ENCODE measurements at regions not wholly inside any gene's neighbourhood (a gene's known extent, or its start where the extent isn't known, plus 50 kb on each side); places are given as distances from the start of the nearest gene placed in this dataset.

DNA sequence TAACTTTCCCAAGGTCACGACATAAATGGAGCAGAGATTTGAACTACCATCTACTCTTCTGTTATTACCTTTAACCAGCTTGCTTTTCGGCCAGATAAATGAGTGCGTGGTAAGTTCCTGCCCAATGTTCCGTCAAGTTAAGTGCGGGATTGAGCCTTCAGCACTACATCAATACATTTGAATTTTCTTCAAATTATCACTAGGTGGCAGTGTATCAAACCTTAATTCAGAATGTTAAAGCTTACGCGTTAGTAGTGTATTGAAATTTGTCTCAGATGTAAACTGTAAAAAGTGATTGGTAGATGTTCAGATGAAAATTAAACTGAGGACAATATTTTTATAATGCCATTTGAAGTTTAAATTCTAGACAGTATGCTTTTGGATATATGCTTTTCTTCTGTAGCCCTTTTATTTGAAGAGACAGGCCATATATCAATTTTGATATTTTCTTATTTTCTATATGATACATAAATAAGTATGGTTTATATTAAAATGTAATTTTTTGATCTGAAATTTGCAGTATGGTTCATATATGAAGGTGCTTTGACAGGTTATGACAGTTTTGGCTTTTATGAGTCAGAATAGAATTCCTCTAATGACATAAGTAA is 681.3 kb downstream of the ADCYAP1 start:
- H3K4me1 ChIP-seq: no peaks in the 10 kb centered on the region
- TF ChIP-seq, protein P1, sequence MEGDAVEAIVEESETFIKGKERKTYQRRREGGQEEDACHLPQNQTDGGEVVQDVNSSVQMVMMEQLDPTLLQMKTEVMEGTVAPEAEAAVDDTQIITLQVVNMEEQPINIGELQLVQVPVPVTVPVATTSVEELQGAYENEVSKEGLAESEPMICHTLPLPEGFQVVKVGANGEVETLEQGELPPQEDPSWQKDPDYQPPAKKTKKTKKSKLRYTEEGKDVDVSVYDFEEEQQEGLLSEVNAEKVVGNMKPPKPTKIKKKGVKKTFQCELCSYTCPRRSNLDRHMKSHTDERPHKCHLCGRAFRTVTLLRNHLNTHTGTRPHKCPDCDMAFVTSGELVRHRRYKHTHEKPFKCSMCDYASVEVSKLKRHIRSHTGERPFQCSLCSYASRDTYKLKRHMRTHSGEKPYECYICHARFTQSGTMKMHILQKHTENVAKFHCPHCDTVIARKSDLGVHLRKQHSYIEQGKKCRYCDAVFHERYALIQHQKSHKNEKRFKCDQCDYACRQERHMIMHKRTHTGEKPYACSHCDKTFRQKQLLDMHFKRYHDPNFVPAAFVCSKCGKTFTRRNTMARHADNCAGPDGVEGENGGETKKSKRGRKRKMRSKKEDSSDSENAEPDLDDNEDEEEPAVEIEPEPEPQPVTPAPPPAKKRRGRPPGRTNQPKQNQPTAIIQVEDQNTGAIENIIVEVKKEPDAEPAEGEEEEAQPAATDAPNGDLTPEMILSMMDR (IDR thresholded peaks at IDR 0.05): peak in 2 of 7 experiments; percentile 22 to 23
- TF ChIP-seq POLR2AphosphoS5 (IDR thresholded peaks at IDR 0.05): no peak
- no peak overlapping the region for H3K27ac ChIP-seq
- intact Hi-C loops (cut with DNase I; ENCODE audit: low total_unique reads): loop anchor here (10.0 kb wide), 1 partner anchor 959 kb away; no protein-coding TSS in a partner anchor
- no peaks in the 10 kb centered on the region for H3K36me3 ChIP-seq
- WGBS, 5 donors: 2 to 4% (median 3%) methylated on average over 7 of the region's 7 CpGs
- peaks cover 0 to 6% (median 0%) of the 10 kb centered on the region in 3 donors for H3K27me3 ChIP-seq
- H3K9me3 ChIP-seq: no peaks in the 10 kb centered on the region
- peak in 1 of 2 donors; percentile 57 for DNase-seq
- no peak overlapping the region for H3K4me3 ChIP-seq

DNA sequence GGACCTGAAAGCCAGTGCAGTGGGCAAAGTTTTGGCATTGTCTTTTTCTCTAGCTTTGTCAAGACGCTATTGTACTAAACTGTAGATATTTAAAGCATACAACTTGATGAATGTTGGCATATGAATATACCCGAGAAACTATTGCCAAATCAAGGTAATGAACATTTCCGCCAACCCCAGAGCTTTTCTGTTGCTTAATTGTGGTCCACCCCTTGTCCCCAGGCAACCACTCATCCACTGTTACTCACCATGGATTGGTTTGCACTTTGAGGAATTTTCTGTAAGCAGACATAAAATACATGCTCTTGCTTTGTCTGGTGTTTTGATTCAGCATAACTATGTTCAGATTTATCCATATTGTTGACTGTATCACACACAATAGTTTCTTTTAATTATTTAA is 688.4 kb downstream of the ADCYAP1 start:
- intact Hi-C loops (cut with DNase I; ENCODE audit: low total_unique reads): no loop called here
- H3K9me3 ChIP-seq: no peaks in the 10 kb centered on the region
- 57 to 79% (median 69%) methylated on average over 3 of the region's 3 CpGs for WGBS, 5 donors
- DNase-seq: no peak
- no peaks in the 10 kb centered on the region for H3K36me3 ChIP-seq
- H3K4me3 ChIP-seq: no peak overlapping the region
- no peaks in the 10 kb centered on the region for H3K4me1 ChIP-seq
- no peak for TF ChIP-seq EP300 (IDR thresholded peaks at IDR 0.05)
- no peak for TF ChIP-seq POLR2AphosphoS5 (IDR thresholded peaks at IDR 0.05)
- TF ChIP-seq POLR2A (IDR thresholded peaks at IDR 0.05): no peak
- TF ChIP-seq, protein P1 (IDR thresholded peaks at IDR 0.05): no peak
- H3K27me3 ChIP-seq: no peaks in the 10 kb centered on the region
- no peak overlapping the region for H3K27ac ChIP-seq

DNA sequence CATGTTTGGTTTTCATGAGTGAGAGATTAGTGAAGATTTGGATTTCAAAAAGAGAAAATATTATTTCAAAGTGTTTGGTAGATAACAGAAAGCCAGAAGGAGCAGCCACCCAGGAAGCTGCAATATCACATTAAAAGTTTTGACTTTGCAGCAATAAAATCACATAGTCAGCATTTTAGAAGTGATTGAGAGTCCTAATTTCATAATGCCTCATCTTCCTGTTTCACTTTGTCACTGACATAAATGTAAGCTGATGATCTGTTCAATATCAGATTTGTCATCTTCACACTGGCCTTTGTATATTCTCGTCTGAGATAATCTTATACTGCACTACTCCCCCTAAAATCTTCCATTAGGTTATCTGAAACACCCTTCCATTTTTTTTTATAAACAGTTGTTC is 690.5 kb downstream of the ADCYAP1 start:
- TF ChIP-seq POLR2AphosphoS5 (IDR thresholded peaks at IDR 0.05): no peak
- TF ChIP-seq, protein P1 (IDR thresholded peaks at IDR 0.05): no peak
- TF ChIP-seq POLR2A (IDR thresholded peaks at IDR 0.05): no peak
- no peak for TF ChIP-seq EP300 (IDR thresholded peaks at IDR 0.05)
- Histone ChIP-seq H3K27ac (no peak overlapping the region), H3K36me3 (no peaks in the 10 kb centered on the region), H3K9me3 (no peaks in the 10 kb centered on the region), H3K27me3 (no peaks in the 10 kb centered on the region), H3K4me3 (no peak overlapping the region), H3K4me1 (no peaks in the 10 kb centered on the region)
- 0 to 31% (median 22%) methylated on average over 1 of the region's 1 CpG for WGBS, 5 donors
- intact Hi-C loops (cut with DNase I; ENCODE audit: low total_unique reads): no loop called here
- no peak for DNase-seq

DNA sequence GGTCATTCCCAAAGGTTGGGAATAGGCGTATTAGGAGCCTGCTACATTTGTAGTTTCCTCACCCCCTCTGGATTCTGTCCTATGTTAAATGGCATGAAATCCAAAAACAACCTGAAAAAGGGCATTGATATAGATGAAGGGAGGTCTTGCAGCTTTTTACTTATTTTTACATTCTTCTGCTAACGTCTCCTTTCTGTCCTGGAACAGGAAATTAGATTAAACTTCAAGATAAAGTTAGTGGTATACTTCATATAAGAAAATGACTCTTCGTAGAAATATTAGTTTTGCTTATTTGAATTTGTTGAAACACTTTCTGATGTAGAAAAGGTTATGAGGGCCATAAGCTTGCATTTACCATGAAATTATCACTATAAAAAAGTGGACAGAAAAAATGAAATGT is 694.5 kb downstream of the ADCYAP1 start:
- WGBS, 5 donors: 53 to 61% (median 53%) methylated on average over 3 of the region's 3 CpGs

More for the DNA sequence above, 694.5 kb downstream of the ADCYAP1 start:
- TF ChIP-seq EP300 (IDR thresholded peaks at IDR 0.05) (no peak), POLR2A (IDR thresholded peaks at IDR 0.05) (no peak), POLR2AphosphoS5 (IDR thresholded peaks at IDR 0.05) (no peak)
- TF ChIP-seq, protein P1 (IDR thresholded peaks at IDR 0.05): no peak
- intact Hi-C loops (cut with DNase I; ENCODE audit: low total_unique reads): no loop called here
- no peak overlapping the region for H3K27ac ChIP-seq
- no peak for DNase-seq
- H3K36me3 ChIP-seq: no peaks in the 10 kb centered on the region
- no peak overlapping the region for H3K4me3 ChIP-seq
- no peaks in the 10 kb centered on the region for H3K4me1 ChIP-seq
- no peaks in the 10 kb centered on the region for H3K27me3 ChIP-seq
- no peaks in the 10 kb centered on the region for H3K9me3 ChIP-seq

All from stomach (tissue), 8 donors.